ENCODE measurements at regions not wholly inside any gene's neighbourhood (a gene's known extent, or its start where the extent isn't known, plus 50 kb on each side); places are given as distances from the start of the nearest gene placed in this dataset.

DNA sequence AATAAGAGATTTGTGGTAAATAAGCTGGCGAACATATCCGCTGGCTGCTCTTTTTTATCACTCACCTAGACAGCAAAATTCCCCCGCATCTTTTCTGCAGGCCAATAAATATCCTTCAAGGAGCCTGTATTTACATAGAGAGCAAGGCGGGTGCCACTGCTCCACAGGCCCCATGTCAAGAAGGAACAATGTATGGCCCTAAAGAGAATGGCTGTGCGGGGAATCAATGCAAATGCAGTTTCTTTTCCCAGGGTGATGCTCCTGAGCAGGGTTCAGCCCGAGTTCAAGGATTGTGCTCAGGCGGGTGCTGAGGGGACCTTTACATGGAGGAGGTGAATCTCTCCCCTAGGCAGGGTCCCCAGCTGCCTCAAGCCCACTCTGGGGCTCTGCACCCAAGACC, 494.2 kb upstream of the ZMIZ1 start:
- Histone ChIP-seq H3K4me3 (no peak overlapping the region), H3K27ac (no peak overlapping the region), H3K36me3 (no peaks in the 10 kb centered on the region), H3K4me1 (no peaks in the 10 kb centered on the region), H3K9me3 (no peaks in the 10 kb centered on the region), H3K27me3 (no peaks in the 10 kb centered on the region)
- intact Hi-C loops (cut with DNase I): no loop called here
- TF ChIP-seq, protein P1, sequence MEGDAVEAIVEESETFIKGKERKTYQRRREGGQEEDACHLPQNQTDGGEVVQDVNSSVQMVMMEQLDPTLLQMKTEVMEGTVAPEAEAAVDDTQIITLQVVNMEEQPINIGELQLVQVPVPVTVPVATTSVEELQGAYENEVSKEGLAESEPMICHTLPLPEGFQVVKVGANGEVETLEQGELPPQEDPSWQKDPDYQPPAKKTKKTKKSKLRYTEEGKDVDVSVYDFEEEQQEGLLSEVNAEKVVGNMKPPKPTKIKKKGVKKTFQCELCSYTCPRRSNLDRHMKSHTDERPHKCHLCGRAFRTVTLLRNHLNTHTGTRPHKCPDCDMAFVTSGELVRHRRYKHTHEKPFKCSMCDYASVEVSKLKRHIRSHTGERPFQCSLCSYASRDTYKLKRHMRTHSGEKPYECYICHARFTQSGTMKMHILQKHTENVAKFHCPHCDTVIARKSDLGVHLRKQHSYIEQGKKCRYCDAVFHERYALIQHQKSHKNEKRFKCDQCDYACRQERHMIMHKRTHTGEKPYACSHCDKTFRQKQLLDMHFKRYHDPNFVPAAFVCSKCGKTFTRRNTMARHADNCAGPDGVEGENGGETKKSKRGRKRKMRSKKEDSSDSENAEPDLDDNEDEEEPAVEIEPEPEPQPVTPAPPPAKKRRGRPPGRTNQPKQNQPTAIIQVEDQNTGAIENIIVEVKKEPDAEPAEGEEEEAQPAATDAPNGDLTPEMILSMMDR (IDR thresholded peaks at IDR 0.05): no peak
- DNase-seq (no peak), ATAC-seq (no peak), FAIRE-seq (no peak)
- 92 to 93% methylated on average over 7 of the region's 7 CpGs for WGBS, 2 donors

DNA sequence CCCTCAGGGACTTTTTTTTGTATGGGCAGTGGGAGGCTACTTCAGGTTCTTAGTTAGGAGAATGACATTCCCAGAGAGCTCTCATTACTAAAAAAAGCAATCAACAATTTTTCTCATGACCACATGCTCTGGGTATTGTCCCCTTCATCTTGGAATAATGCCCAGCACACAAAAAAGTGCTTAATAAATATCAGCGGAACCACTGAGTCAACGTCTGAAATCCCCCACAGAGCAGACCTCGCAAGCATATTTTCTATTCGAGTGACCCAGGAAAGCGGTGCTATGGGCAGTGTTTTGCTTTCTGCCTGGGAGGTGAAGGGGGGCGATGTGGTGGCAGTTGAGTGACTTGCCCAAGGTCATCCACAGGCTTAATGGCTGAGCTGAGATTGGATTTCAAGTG, 493.4 kb upstream of the ZMIZ1 start:
- H3K4me1 ChIP-seq: no peaks in the 10 kb centered on the region
- intact Hi-C loops (cut with DNase I): no loop called here
- no peak for DNase-seq
- no peak overlapping the region for H3K4me3 ChIP-seq
- WGBS, 2 donors: 34 to 36% methylated on average over 6 of the region's 6 CpGs
- no peak overlapping the region for H3K27ac ChIP-seq
- ATAC-seq: peak in 2 of 4 donors; percentile 51 to 53
- no peaks in the 10 kb centered on the region for H3K27me3 ChIP-seq
- no peaks in the 10 kb centered on the region for H3K36me3 ChIP-seq
- TF ChIP-seq, protein P1 (IDR thresholded peaks at IDR 0.05): no peak
- no peak for FAIRE-seq
- H3K9me3 ChIP-seq: no peaks in the 10 kb centered on the region

DNA sequence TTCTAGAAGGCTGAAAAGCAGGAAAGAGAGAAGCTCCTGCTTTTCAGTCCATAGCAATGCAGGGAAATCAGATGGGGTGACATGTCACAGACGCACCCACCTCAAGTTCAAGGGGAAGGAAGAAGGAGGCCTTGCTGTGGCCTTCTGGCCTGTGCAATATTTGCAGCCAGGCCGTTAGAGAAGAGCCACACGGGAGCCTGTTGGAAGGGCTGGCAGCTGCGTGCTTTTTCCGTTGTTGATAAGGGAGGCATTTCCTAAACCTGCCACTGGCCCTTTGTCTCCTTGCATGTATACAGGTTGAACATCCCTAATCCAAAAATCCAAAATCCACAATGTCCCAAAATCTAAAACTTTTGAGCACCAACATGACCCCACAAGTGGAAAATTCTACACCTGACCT, 492.5 kb upstream of the ZMIZ1 start:
- 31 to 32% methylated on average over 5 of the region's 5 CpGs for WGBS, 2 donors
- FAIRE-seq: no peak
- no peak for DNase-seq
- ATAC-seq: no peak
- intact Hi-C loops (cut with DNase I): no loop called here
- Histone ChIP-seq H3K9me3 (no peaks in the 10 kb centered on the region), H3K27me3 (no peaks in the 10 kb centered on the region), H3K36me3 (no peaks in the 10 kb centered on the region), H3K4me3 (no peak overlapping the region), H3K4me1 (no peaks in the 10 kb centered on the region), H3K27ac (no peak overlapping the region)
- TF ChIP-seq, protein P1 (IDR thresholded peaks at IDR 0.05): no peak

DNA sequence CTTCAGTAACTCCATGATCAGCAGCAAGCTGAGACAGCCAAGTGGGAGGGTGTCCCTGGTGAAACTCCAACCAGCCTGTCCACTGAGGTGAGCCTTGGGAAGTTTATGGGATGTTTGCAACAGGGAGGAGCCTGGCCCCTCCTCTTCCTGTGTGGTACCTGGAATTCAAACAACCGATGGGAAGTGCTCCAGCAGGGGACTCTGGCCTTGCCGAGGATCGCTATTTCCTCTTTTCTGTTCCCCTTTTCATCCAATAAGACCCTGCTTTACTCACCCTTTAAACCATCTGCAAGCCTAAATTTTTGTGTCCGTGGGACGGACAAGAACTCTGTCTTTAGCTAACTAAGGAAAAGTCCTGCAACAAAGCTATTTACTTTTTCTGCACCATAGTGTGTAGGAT, 491.1 kb upstream of the ZMIZ1 start:
- intact Hi-C loops (cut with DNase I): no loop called here
- WGBS, 2 donors: 56 to 72% methylated on average over 5 of the region's 5 CpGs
- peak in 1 of 4 donors; percentile 33 for ATAC-seq
- TF ChIP-seq, protein P1 (IDR thresholded peaks at IDR 0.05): no peak
- no peaks in the 10 kb centered on the region for H3K36me3 ChIP-seq
- H3K9me3 ChIP-seq: no peaks in the 10 kb centered on the region
- no peaks in the 10 kb centered on the region for H3K4me1 ChIP-seq
- no peak overlapping the region for H3K4me3 ChIP-seq
- DNase-seq: no peak
- no peaks in the 10 kb centered on the region for H3K27me3 ChIP-seq
- no peak overlapping the region for H3K27ac ChIP-seq
- no peak for FAIRE-seq

DNA sequence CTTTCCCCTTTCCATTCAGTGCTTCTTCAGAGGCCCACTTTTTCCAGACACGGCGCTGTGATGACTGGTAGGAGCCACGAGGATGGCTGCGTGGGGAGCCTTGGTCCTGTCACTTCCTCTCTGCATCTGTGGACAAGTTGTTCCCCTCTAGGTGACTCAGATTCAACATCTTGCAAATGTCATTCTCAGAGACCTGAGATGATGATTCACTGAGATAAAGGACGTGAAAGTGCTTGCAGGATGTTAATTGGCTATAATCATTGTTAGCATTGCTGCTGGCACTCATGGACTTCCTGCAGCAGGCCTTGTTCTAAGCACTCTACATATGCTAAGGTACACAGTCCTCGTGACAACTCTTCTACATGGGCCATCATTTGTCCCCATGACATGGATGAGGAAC, 489.8 kb upstream of the ZMIZ1 start:
- H3K4me3 ChIP-seq: no peak overlapping the region
- no peak overlapping the region for H3K27ac ChIP-seq
- H3K4me1 ChIP-seq: no peaks in the 10 kb centered on the region
- DNase-seq (no peak), ATAC-seq (peak in 1 of 4 donors; percentile 34), FAIRE-seq (no peak)
- 86 to 87% methylated on average over 6 of the region's 6 CpGs for WGBS, 2 donors
- intact Hi-C loops (cut with DNase I): no loop called here
- H3K27me3 ChIP-seq: no peaks in the 10 kb centered on the region
- H3K9me3 ChIP-seq: no peaks in the 10 kb centered on the region
- TF ChIP-seq, protein P1 (IDR thresholded peaks at IDR 0.05): no peak
- no peaks in the 10 kb centered on the region for H3K36me3 ChIP-seq

All from pancreas (tissue), 10 donors.